ENCODE measurements at regions not wholly inside any gene's neighbourhood (a gene's known extent, or its start where the extent isn't known, plus 50 kb on each side); places are given as distances from the start of the nearest gene placed in this dataset.

DNA sequence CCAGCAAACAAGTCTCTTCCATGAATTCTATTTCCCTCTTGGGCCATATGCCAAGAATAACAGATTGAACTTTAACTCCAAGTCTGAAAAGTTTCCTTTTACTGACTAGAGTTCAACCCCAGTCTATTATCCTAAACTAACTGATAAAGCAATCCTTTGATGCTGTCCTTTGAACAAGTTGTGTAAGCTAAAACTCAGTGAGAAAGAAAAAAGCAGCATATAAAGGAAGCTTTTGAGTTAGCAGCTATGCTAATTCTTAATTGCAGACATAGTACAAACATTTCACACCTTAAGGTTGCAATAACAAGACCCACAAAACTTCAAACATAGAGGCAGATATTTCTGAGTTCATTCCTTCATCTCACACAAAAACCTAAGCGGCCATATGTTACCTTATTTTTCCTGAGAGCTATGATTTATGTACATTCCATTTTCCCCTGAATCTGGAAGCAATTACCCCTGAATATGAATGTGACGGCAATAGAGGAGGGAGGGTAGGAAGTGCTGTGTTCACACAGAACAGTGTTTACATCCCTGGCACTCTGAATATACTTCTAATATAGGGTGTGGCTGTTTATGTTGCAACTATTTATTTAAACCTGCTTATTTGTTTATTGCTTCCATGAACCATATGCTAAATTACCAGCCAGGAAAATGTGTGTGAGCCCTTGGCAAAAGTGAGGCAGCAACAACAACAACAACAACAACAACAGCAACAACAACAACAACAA is 180.6 kb downstream of the IRS1 start:
- peak; percentile 93 for DNase-seq

DNA sequence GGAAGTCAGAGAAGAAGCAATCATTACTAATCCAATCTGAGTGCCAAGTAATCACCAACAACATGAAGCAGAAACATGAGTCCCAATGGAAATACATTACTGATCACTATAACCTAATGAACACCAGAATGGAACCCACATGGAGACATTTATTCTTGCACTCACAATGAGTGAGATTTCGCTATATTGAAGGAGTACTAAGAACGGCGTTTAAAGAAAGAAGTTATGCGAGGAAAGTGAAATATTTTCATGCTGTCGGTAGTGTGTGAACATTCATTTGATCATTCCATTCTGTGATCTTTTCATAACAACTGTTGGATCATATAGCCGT is 181.1 kb downstream of the IRS1 start:
- no peak for DNase-seq

DNA sequence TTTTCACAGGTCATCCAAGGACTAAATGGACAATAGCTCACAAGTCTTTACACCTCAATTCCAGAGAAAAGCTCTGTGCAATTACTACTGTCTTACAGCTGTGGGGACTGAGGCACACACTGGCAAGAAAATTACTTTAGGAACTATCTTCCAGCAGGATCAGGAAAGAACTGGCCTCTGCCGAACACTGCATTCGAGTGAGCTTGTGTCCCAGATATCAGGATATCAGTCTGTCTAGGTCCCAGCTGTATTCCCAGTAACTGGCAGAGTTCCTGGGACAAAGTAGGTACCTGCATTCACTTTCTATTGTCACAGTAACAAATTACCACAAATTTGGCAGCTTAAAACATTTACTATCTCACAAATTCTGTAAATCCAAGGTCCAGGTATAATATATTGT is 183.7 kb downstream of the IRS1 start:
- no peak for DNase-seq

DNA sequence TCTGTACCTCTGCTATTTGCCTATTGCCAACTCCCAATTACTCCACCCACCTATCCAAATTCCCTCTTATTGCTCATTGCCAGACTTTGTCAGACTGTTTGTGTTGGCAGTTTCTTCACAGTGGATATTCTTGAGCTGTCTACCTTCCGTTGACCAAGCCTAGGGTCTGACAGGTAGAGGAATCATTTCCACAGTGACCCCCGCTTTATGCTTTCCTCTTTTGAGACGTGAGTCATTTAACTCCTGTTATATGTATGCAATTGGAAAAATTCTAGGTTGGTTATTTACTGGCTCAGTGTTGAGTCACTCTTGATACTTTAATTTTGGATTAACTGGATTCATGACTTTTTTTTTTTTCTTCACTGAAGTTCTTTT is 187.7 kb downstream of the IRS1 start:
- DNase-seq = peak; percentile 73

DNA sequence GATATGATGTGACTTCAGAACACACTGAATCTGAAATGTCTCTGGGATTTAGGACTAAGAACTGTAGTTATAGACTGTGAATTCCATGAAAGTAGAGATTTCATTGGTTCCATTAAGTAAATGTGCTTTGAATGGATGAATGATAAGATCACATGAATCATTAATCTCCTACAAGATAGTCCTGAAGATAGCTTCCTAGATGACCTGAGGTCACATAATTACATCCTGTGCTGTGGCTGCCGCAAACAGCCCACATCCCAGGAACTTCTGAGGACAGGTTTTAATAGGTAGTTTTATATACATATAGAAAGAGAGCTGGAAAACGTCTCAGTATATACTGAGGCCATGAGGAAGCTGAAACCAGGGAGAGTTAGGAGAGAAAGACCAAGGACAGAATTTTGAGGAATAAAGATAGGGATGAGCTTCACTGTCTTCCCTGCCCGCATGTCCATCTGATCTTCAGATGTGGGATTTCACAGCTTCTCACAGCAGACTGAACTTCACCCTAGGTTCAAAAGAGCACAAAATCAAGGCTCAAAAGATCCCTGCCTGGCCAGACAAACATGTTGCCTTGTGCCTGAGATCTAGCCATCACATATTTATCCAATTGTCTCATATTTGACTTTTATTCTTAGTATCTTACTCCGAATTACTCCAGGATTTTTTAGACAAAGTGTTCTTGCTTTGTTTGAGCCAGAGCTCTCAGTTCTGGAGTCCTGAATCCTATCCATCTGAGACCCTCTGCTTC is 188.2 kb downstream of the IRS1 start:
- DNase-seq = no peak

DNA sequence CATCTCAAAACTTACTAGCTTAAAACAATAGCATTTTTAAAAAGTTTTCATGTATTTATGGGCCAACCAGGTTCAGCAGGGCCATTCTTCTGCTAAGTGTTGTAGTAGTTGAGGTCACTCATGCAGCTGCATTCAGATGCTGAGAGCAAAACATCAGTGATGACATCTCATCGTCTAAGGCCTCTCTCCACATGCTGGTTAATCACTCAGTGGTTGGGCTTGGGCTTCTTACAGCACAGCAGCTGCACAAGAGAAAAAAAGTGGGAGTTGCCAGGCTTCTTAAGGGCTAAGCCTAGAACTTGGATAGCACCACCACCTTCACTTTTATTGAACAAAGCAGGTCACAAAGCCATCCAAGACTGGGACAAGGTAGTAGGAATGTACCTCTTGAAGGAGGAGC is 190.3 kb downstream of the IRS1 start:
- peak; percentile 88 for DNase-seq

DNA sequence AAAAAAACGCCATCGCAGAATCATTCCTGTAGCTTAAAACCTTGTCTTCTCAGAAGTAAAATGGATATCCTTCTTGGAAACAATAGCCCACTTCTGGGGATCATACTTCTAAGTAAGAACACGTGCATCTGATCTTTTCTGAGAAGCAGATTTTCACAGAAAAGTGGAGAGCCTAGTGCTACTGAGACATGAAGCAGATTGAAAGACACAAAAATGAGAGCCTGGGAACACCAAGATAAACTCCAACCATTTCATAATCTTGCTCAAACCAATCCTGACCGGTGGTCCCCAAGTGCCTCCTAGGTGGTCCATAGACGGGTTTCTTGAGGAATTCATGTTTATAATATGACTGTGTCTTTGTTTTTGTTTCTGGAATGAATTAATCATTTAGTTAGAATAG is 191.2 kb downstream of the IRS1 start:
- DNase-seq = peak; percentile 59

DNA sequence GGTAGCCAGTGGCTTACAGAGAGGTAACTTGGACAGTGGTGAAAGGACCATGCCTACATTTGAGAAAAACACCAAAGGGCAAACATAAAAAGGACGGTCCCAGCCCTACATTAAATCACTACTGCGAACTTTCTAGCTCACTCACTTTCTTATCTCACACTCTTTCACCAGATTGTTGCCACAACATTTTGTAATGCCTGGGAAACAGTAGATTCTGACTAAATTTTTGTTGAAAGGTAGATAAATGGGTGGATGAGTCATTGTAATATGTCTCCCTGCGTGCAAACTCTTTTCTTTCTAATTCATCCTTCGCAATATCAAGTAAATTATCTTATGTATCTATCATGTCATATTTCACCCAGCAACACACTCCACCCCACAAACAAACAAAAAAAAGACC is 192.2 kb downstream of the IRS1 start:
- peak; percentile 78 for DNase-seq

DNA sequence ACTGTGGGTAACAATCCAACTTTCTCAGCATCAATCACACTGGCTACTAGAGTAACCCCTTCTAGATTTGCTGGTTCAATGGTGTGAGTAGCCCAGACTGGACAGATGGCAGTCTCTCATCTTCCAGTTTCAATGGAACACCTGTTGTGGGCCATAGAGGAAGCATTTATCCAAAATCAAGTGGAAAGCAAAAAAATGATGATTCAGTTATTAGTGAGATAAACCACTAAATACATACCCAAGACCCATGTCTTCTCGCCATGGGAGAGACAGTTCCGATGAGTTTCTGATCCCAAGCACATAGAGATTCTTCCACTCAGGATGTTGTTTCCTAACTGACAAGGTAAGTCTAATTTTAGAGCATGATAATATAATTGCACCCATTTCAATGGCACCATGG is 194.0 kb downstream of the IRS1 start:
- DNase-seq = no peak

DNA sequence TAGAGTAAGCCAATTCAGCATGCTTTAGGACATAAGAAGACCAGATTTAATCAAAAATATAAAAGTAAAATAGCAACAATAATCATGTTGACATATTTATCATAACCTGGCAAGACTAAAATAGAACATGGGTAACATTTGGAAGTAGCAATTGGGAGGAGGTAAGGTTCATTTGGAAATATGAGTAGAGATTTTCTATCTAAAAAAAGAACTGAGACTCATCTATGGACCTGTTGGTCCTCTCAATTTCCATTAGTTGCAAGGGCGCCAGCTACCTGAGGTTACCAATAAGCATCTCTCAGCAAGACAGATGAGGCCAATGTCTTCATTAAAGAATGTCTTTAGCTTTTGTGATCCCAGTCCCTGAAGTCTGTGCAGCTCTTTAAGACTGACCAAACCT is 196.0 kb downstream of the IRS1 start:
- no peak for DNase-seq

DNA sequence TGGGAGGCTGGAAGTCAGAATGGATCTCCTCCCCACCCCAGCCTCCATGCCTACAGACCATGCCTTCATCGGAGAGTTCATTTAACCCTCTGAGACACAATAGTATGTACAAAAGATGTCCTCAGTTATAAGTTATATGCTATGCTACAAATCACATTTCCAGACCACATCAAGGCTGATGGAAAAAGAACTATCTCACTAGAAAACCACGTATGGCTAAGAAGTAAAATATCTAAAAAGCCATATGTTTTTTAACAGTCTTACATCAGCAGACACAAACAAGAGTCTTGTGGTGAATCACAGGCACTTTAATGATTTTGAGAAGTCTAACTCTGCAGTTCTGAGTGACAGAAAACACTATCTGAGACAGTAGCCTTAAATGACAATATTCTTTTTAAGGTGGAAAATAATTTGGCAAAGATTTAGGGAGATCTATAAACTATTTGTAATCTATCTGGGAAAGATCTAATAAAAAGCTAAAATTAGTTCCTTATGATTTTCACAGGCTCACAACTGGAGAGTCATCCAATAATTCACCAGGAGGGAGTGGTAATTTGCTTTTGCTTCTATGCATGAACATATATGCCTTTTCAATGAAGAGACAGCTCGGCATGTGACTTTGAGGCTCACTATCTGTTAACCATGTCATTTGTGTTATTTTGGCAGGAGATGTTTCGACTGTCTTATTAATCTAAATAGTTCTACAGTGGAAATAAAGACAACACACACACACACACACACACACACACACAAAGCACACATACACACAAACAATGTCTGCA is 197.5 kb downstream of the IRS1 start:
- peak; percentile 89 for DNase-seq

DNA sequence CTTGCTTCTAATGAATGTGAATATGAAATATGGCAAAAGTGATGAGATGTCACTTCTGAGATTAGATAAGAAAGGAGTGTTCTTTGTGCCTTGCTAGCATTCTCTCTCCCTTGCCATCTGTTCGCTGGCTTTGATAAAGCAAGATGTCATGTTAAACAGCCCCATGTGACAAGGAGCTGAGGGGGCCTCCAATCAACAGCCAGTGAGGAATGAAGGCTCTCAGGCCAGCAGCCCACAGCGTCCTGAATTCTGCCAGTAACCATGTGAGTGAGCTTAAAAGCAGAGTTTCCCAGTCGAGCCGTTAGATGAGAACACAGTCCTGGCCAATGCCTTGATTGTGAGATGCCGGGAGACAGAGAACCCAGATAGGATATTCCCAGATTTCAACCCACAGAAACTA is 198.8 kb downstream of the IRS1 start:
- no peak for DNase-seq

DNA sequence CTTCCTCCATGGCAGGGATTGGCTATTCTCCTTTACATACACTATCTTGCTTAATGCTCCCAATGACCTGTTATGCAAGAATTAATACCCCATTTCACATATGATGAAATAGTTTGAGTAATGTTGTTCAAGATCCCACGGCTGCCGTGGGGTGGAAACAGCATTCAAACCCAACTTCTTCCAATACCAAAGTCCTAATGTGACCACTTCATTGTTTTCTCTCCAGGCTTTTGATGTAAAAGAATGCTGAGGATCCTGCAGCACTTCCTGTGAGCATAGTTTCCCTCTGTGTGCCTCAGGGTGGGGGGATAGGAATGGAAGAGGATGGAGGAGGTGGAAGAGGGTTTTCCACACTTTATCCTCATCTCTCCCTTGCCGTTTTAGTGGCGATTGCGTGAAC is 199.4 kb downstream of the IRS1 start:
- peak; percentile 78 for DNase-seq

DNA sequence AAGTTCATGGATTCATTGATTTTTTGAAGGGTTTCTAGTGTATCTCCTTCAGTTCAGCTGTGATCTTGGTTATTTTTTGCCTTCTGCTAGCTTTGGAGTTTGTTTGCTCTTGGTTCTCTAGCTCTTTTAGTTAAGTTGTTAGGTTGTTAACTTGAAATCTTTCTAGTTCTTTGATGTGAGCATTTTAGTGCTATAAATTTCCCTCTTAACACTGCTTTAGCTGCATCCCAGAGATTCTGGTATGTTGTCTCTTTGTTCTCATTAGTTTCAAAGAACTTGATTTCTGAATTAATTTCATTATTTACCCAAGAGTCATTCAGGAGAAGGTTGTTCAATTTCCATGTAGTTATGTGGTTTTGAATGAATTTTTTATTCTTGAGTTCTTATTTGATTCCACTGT is 210.6 kb downstream of the IRS1 start:
- no peak for DNase-seq

DNA sequence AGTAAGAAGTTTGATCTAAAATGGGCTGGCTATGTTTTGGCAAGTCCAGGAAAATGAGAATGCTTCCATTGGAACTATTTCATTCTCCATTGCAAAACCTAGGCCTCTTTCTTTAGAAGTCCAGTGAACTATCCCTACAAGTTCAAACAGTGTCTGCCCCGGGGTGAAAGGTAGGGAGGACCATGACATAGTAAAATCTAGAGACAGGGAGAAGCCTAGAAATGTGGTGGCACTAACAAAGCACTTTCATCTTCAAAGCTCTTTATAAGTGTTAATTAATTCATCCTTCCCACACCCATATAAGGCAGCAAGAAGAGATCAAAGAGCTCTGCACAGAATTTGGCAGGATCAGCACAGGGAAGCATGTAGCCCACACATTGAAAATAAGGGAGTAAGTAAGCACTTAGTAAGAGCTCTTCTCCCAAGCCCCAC is 214.5 kb downstream of the IRS1 start:
- DNase-seq = no peak

DNA sequence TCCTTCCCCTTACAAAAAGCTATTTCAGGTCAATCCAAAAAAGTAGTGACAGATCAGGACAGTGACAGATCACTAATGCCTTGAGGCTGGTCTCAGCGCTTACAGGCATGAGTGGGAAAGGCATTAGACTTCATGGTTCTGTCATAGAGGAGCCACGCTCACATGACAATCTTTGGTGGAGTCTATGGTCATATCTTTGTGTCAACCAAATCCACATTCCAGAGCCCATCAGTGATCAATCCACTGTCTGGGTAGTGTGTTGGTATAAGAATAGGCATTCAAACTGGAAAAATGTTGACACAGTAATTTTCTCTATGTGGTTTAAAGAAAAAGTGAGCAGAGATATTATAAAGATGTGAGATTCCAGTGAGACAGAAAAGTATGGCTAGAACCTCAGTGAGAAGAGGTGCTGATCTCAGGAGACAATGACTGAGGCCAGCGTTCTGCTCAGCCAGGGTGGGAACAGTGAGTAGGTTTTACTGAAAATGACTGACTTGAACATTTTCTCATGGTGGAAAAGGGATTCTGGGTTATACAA is 215.0 kb downstream of the IRS1 start:
- no peak for DNase-seq

DNA sequence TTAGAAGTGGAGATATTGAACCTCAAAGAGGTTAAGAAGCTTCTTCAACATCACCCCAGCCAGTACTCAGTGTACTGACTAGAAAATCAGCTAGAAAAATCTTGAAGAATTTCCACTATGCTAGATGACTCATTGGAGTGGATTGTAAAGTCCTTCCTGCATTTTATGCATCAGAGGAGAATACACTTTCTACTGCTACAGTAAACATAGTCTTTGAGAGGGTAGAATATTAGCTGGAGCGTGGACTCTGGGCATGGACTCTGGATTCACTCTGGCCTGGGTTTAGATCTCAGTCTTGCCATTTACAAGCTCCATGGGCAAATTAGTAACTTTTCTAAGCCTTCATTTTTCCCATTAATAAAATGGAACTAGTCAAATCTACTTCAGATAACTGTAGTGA is 215.9 kb downstream of the IRS1 start:
- DNase-seq = peak; percentile 91

DNA sequence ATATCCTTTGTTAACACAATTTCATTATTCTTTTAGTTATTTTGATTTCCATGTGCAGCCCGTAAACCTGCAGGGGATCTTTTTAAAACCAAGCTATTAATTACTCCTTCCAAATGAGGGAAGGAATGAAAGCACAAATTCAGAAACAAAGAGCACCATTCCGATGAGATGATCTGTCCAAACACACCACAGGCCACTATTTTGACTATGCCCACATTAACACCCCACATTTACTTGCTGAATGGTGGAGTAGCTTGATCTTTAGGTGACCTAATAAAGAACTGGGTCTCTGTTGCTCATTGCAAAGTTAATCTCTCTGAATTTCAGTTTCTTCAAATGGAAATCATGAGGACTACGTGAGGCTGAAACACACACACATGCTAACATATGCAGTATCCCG is 218.0 kb downstream of the IRS1 start:
- peak; percentile 35 for DNase-seq

DNA sequence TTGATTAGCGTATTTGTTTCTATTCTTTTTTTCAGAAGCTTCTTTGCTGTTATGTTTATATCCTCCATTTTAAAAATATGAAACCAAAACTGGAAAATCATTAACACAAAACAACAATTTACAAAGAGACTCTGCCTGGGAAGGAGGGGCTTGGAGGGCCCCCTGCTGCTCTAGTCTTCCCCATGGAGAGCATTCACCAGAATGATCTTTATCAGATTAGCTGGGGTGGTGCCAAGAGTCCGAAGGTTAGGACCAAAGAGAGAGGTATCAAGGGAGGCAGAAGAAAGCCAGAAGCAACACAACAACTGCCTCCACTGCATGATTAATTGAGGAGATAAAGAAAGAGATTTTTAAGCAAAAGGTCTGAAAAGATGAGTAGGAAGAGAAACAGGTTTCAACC is 218.6 kb downstream of the IRS1 start:
- no peak for DNase-seq

DNA sequence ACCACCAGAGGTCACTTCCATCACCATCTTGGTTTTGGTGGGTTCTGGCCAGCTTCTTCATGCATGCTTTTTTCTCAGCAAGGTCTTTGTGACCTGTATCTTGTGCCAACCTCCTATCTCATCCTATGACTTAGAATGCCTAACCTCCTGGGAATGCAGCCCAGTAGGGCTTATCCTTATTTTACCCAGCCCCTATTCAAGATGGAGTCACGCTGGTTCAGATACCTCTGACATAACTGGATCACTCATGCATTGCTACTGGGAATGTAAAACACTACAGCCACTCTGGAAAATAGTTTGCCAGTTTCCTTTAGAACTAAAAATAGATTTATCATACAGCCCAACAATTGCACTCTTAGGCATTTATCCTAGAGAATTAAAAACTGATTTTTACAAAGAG is 219.2 kb downstream of the IRS1 start:
- no peak for DNase-seq

DNA sequence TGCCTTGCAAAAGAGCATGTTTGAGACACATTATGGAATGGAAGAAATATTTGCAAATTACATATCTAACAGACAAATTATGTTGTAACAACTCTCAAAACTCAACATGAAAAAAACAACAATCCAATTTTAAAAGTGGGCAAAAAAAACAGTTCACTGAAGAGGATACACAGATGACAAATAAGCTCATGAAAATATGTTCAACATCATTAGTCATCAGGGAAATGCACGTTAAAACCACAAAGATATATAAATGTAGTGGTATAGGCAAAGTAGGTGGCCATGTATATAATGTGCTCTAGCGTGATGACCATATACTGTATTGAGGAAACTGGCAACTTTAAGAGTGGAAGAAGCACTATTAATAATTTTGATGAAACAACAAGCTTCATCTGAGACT is 220.1 kb downstream of the IRS1 start:
- peak; percentile 47 for DNase-seq

DNA sequence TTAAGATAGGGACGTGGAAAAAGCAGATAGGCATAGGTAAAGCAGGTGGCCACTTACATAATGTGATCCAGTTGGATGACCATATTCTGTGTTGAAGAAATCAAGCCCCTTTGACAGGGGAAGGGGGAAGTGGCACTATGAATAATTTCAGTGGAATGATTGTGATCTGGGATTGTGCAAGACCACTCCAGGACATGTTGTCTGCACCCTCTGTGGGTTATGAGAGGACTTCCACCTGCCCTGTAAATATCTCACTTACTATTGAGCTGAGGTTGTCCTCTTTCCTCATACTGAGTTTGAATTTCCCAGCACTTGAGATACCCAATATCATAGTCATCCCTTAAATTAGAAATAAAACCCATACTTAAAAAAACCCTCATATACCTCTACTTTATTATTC is 220.7 kb downstream of the IRS1 start:
- DNase-seq = peak; percentile 51

DNA sequence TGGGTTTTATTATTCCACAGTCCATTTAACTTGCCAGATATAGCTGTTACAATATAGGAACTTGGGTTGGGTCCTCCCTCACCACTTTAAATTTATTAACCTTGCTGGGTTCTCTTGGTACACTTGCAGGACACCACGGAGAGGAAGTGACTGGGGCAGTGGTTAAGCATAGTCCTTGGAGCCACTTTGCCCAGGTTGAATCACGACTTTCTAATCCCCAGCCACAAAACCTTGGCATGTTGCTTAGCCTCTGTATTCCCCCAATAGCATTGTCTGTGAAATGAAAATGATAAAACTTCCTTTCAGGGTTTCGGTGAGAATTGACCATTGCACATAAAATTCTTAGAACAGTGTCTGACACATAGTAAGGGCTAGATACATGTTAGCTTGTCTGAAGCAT is 221.2 kb downstream of the IRS1 start:
- DNase-seq = no peak

DNA sequence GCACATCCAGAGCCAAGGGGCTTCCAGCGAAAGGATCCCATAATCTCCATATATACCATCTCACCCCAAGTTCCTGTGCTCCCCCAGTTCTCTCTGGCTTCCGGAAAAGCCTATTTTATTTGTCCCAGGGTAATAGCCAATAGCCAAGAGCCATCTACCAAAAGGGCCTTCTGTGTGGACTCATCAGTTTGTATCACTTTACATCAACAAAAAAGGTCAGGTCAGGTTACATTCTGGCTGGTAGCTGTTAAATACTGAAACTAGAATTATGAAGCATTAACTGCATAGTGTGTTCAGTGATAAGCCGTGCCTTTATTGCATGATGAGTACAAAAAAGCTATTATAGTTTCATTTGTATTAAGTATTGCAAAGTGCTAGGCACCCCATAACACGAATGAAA is 223.7 kb downstream of the IRS1 start:
- no peak for DNase-seq

All from fibroblast of skin of right quadriceps (primary cell).